Transverse colon (tissue), 3 donors: ENCODE measurements at regions not wholly inside any gene's neighbourhood (a gene's known extent, or its start where the extent isn't known, plus 50 kb on each side); places are given as distances from the start of the nearest gene placed in this dataset.

Experiments
- CTCF ChIP-seq, 5 experiments: fragments of 200-600 bp in 3 of 5; fragments of 450-650 bp in 2 of 5; sonication (generic) in 3 of 5; IDR thresholded peaks; 1 replicate in 2 of 5; 2 replicates in 3 of 5; pipeline ENCODE4 v1.5.1; 2016 to 2017; ENCODE audit warnings: antibody characterized with exemption in 5 of 5, inconsistent platforms in 3 of 5, mild to moderate bottlenecking in 2 of 5, moderate library complexity in 1 of 5
- POLR2A ChIP-seq: fragments of 450-650 bp; IDR thresholded peaks from one replicate; pipeline ENCODE4 v1.6.1; 2016; ENCODE audit warnings: antibody characterized with exemption, mild to moderate bottlenecking, moderate library complexity

- TF ChIP-seq CTCF (IDR thresholded peaks at IDR 0.05) (no peak), POLR2A (no peak)
Observed at GRCh38 chr14:41488401-41488800, 118.3 kb upstream of the LRFN5 start.
